ENCODE measurements at regions not wholly inside any gene's neighbourhood (a gene's known extent, or its start where the extent isn't known, plus 50 kb on each side); places are given as distances from the start of the nearest gene placed in this dataset.

DNA sequence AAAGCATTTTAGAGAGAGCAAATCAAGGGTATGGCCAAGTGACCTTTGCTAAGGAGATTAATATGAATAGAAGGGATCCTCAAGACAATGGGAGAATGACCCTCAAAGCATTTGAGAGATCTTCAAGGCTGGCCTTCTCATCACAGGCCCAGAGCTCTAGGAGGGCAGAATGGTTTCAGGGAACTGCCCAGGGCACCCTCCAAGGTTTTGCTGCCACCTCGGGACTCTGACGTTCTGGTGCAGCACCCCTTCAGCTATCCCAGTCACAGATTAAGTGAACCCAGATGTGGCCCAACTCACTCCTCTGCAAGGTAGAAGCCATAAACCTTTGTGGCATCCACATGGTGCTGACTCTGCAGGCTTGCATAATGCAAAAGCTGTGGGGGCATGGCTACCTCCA is 209.3 kb downstream of the TLE3 start:
- Histone ChIP-seq H3K36me3 (ENCODE audit: control insufficient read depth, insufficient read depth, low read length) (no peaks in the 10 kb centered on the region), H3K4me1 (ENCODE audit: control insufficient read depth, insufficient read depth, low read length) (peaks cover 5% of the 10 kb centered on the region), H3K27me3 (ENCODE audit: control insufficient read depth, insufficient read depth, low read length) (peaks cover 32% of the 10 kb centered on the region), H3K27ac (ENCODE audit: low read length) (no peak overlapping the region), H3K4me3 (ENCODE audit: low read length) (no peak overlapping the region), H3K9me3 (replicated peaks; ENCODE audit: control insufficient read depth, low read depth, low read length) (no peaks in the 10 kb centered on the region)
- WGBS (ENCODE audit: insufficient coverage) = 38% methylated on average over 2 of the region's 2 CpGs
- DNase-seq = no peak

DNA sequence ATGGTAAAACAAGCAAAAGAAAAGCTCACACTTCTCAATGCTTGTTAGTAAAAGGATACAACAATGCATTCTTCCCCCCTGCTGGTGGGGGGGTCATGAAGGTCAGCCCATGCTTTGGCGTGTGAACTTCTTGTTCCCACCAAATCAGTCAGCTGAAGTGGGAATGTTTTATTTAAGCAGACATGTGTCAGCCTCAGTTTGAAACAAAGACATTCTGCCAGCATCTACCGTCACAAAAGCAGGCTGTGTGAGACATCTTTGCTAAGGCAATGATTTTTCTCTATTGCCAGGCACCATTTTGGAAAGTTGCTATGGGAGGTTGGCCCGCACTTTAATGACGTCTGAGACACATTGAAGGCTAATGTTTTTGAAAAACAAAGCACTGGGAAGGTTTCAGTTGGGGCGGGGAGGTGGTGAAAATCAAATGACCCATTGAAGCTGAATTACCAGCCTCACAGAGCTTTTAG is 206.6 kb downstream of the TLE3 start:
- peaks cover 20% of the 10 kb centered on the region for H3K27me3 ChIP-seq (ENCODE audit: control insufficient read depth, insufficient read depth, low read length)
- no peak overlapping the region for H3K4me3 ChIP-seq (ENCODE audit: low read length)
- no peak overlapping the region for H3K27ac ChIP-seq (ENCODE audit: low read length)
- H3K4me1 ChIP-seq (ENCODE audit: control insufficient read depth, insufficient read depth, low read length) = peaks cover 16% of the 10 kb centered on the region
- DNase-seq = no peak
- no peaks in the 10 kb centered on the region for H3K36me3 ChIP-seq (ENCODE audit: control insufficient read depth, insufficient read depth, low read length)
- no peaks in the 10 kb centered on the region for H3K9me3 ChIP-seq (replicated peaks; ENCODE audit: control insufficient read depth, low read depth, low read length)
- 79% methylated on average over 4 of the region's 5 CpGs for WGBS (ENCODE audit: insufficient coverage)

DNA sequence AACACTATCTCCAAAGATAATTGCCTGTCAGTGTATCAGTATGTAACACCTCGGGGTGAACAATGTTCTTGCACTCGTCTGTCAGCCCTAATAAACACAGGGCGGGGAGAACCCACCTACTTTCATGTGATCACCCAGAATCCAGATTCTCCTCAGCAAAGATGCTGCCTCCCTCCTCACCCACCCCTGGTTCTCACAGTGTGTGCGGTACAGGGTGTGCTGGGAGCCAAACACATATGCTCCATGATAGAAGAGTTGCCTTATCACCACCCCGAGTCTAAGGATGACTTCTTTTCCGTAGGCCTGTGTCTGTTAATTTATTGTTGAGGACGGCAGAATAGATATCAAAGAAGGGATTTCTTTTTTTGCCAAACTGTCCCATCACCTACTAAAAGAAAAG is 206.1 kb downstream of the TLE3 start:
- no peak for DNase-seq
- Histone ChIP-seq H3K27me3 (ENCODE audit: control insufficient read depth, insufficient read depth, low read length) (peaks cover 14% of the 10 kb centered on the region), H3K4me3 (ENCODE audit: low read length) (no peak overlapping the region), H3K9me3 (replicated peaks; ENCODE audit: control insufficient read depth, low read depth, low read length) (no peaks in the 10 kb centered on the region), H3K27ac (ENCODE audit: low read length) (no peak overlapping the region), H3K36me3 (ENCODE audit: control insufficient read depth, insufficient read depth, low read length) (no peaks in the 10 kb centered on the region), H3K4me1 (ENCODE audit: control insufficient read depth, insufficient read depth, low read length) (peaks cover 14% of the 10 kb centered on the region)
- no CpG with 5 or more reads among the region's 7 CpGs for WGBS (ENCODE audit: insufficient coverage)

DNA sequence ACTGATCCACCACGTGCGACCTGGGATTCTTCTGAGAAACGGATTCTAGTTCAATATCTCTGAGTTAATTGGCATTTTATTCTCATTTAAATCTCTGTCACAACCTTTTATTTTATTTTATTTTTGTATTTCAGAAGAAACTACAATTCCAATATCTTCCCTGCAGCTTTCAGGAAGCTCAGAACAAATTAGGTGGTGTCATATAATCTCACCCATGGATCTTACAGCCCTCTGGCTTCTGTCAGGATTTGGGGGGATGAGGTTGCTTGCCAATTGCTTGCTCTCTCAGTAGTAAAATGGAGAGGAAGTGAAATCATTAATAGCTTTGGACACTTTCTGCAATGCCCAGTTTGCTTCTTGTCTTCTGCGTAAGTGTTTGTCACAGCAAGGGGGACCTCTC is 205.4 kb downstream of the TLE3 start:
- no CpG with 5 or more reads among the region's 4 CpGs for WGBS (ENCODE audit: insufficient coverage)
- H3K4me3 ChIP-seq (ENCODE audit: low read length) = no peak overlapping the region
- peaks cover 11% of the 10 kb centered on the region for H3K27me3 ChIP-seq (ENCODE audit: control insufficient read depth, insufficient read depth, low read length)
- peaks cover 14% of the 10 kb centered on the region for H3K4me1 ChIP-seq (ENCODE audit: control insufficient read depth, insufficient read depth, low read length)
- H3K9me3 ChIP-seq (replicated peaks; ENCODE audit: control insufficient read depth, low read depth, low read length) = no peaks in the 10 kb centered on the region
- H3K36me3 ChIP-seq (ENCODE audit: control insufficient read depth, insufficient read depth, low read length) = no peaks in the 10 kb centered on the region
- no peak for DNase-seq
- no peak overlapping the region for H3K27ac ChIP-seq (ENCODE audit: low read length)

DNA sequence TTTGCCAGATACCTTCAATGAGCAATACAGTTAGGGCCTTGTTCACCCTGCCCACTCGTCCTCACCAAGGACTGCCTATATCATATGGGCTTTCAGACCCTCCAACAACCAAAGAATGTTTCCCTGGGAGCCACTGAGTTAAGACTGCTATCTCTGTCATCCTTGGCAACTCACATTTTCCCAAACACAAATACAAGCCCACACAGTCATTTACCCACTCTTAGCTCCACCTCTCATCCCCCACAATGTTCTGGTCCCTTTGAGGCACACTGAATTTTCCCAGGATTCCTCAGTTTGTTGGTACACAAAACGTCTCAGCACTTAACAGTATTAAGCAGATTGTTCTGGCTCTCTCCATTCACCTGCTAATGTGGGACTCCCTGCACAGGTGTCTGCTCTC is 204.6 kb downstream of the TLE3 start:
- 53% methylated on average over 2 of the region's 2 CpGs for WGBS (ENCODE audit: insufficient coverage)
- Histone ChIP-seq H3K27me3 (ENCODE audit: control insufficient read depth, insufficient read depth, low read length) (peaks cover 7% of the 10 kb centered on the region), H3K9me3 (replicated peaks; ENCODE audit: control insufficient read depth, low read depth, low read length) (no peaks in the 10 kb centered on the region), H3K4me3 (ENCODE audit: low read length) (no peak overlapping the region), H3K4me1 (ENCODE audit: control insufficient read depth, insufficient read depth, low read length) (peaks cover 14% of the 10 kb centered on the region), H3K36me3 (ENCODE audit: control insufficient read depth, insufficient read depth, low read length) (no peaks in the 10 kb centered on the region), H3K27ac (ENCODE audit: low read length) (no peak overlapping the region)
- no peak for DNase-seq

DNA sequence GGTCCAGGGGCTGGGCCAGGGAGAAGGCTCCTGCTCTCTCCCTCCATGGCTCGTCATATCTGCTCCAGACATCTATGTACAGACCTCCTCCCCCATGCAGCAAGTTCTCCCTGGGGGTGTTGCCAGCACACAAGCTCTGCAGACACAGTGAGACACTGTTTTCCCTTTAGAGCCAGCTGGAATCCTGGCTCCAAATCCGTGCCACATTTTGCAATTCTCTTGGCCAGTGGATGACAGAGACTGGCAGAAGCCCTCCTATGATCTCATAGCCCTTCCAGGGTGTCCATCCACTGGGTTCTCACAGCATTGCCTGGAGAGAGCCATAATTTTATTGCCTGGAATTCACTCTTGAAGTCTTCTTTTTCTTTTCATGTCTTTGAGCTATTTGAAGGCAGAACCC is 203.9 kb downstream of the TLE3 start:
- WGBS (ENCODE audit: insufficient coverage) = 33% methylated on average over 1 of the region's 2 CpGs
- DNase-seq = peak; percentile 84
- no peaks in the 10 kb centered on the region for H3K9me3 ChIP-seq (replicated peaks; ENCODE audit: control insufficient read depth, low read depth, low read length)
- H3K27ac ChIP-seq (ENCODE audit: low read length) = no peak overlapping the region
- H3K4me1 ChIP-seq (ENCODE audit: control insufficient read depth, insufficient read depth, low read length) = peaks cover 14% of the 10 kb centered on the region
- H3K27me3 ChIP-seq (ENCODE audit: control insufficient read depth, insufficient read depth, low read length) = peaks cover 2% of the 10 kb centered on the region
- no peak overlapping the region for H3K4me3 ChIP-seq (ENCODE audit: low read length)
- H3K36me3 ChIP-seq (ENCODE audit: control insufficient read depth, insufficient read depth, low read length) = no peaks in the 10 kb centered on the region

DNA sequence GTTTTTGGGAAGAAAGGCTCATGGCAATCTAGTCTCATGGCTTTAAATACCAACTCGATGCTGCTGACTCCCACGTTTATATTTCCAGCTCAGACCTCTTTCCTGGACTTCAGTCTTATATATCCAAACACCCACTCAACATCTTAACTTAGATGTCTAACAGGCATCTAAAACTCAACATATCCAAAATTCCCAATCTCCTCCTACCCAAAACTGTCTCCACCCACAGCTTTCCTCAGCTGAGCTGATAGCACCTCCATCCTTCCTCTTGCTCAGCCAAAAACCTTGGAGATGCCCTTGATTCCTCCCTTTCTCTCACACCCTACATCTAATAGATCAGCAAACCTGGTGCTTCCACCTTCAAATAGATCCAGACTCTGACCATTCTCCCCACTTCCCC is 202.5 kb downstream of the TLE3 start:
- Histone ChIP-seq H3K4me3 (ENCODE audit: low read length) (no peak overlapping the region), H3K4me1 (ENCODE audit: control insufficient read depth, insufficient read depth, low read length) (peaks cover 14% of the 10 kb centered on the region), H3K9me3 (replicated peaks; ENCODE audit: control insufficient read depth, low read depth, low read length) (no peaks in the 10 kb centered on the region), H3K36me3 (ENCODE audit: control insufficient read depth, insufficient read depth, low read length) (no peaks in the 10 kb centered on the region), H3K27me3 (ENCODE audit: control insufficient read depth, insufficient read depth, low read length) (peaks cover 2% of the 10 kb centered on the region), H3K27ac (ENCODE audit: low read length) (no peak overlapping the region)
- 60% methylated on average over 2 of the region's 2 CpGs for WGBS (ENCODE audit: insufficient coverage)
- no peak for DNase-seq

DNA sequence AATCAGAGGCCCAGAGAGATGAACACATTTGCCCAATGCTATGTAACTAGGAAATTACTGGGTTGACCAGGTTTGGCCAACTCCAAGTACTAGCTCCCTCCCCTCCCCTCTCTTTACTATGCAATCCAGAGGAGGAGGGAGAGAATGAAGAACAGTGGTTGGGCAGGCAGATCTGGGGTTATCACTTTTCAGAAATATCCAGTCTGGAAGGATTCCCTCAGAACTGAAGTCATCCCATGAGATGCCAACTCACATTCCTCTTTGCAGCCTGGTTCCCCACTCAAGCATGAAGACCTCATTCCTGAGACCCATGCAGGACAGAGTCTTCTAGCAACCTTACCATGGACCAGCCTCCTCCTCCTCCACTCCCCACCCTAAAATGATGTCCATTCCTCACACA is 201.1 kb downstream of the TLE3 start:
- no peak for DNase-seq
- H3K4me1 ChIP-seq (ENCODE audit: control insufficient read depth, insufficient read depth, low read length) = peaks cover 14% of the 10 kb centered on the region
- no peak overlapping the region for H3K27ac ChIP-seq (ENCODE audit: low read length)
- no peaks in the 10 kb centered on the region for H3K36me3 ChIP-seq (ENCODE audit: control insufficient read depth, insufficient read depth, low read length)
- no peak overlapping the region for H3K4me3 ChIP-seq (ENCODE audit: low read length)
- H3K9me3 ChIP-seq (replicated peaks; ENCODE audit: control insufficient read depth, low read depth, low read length) = no peaks in the 10 kb centered on the region
- peaks cover 2% of the 10 kb centered on the region for H3K27me3 ChIP-seq (ENCODE audit: control insufficient read depth, insufficient read depth, low read length)

DNA sequence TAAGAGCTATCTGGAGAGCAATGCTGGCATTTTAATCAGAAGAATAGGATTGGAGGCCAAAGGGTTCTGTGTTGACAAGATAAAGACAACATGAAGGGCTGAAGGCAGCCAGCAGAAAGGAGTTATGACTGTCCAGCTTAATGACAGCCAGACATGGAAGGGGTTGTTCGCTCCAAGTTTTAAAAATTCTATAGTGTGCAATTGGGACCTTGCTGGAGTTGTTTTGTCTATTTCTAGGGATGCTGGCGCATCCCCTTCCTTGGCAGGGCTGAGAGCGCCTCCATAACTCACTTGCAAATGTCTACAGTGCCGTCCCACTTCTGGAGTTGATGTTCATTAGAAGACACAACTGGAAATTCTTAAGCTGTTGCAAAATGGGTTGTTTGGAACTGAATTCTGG is 200.7 kb downstream of the TLE3 start:
- 70% methylated on average over 1 of the region's 4 CpGs for WGBS (ENCODE audit: insufficient coverage)
- peaks cover 2% of the 10 kb centered on the region for H3K27me3 ChIP-seq (ENCODE audit: control insufficient read depth, insufficient read depth, low read length)
- H3K36me3 ChIP-seq (ENCODE audit: control insufficient read depth, insufficient read depth, low read length) = no peaks in the 10 kb centered on the region
- no peak overlapping the region for H3K27ac ChIP-seq (ENCODE audit: low read length)
- no peak overlapping the region for H3K4me3 ChIP-seq (ENCODE audit: low read length)
- peak; percentile 85 for DNase-seq
- no peaks in the 10 kb centered on the region for H3K9me3 ChIP-seq (replicated peaks; ENCODE audit: control insufficient read depth, low read depth, low read length)
- peaks cover 14% of the 10 kb centered on the region for H3K4me1 ChIP-seq (ENCODE audit: control insufficient read depth, insufficient read depth, low read length)

DNA sequence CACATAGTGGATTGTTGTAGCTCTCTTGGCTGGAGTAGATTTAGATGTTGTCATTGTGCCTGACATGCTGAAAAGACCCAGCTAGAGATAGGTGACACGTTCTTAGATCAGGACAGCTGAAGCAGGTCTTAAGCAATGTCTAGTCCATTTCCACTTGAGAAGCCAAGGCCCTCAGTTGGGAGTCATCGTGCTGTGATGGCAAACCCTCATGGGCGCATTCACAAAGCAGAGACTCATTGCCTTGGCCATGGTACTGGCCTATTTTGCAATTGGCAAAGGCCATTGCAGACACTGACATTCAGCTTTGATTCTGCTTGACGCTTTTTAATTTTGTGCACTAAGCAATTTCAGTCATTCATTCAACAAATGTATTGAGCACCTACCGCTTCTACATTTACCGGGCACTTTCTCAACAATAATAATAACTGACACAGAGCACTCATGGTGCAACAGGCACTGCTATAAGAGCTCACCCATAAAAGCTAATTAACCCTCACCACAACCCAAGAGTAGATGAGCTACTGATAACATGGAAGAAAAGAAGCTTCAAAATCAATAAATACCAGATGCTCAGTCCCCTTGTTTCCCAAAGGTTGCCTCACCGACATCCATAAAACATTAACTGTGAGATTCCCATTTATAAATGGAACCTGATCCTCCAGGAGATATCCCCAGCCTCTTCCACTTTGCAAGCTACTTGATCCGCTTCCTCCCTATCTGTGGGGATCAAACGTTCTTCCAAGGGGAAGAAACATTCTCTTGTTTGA is 200.1 kb downstream of the TLE3 start:
- H3K36me3 ChIP-seq (ENCODE audit: control insufficient read depth, insufficient read depth, low read length) = no peaks in the 10 kb centered on the region

DNA sequence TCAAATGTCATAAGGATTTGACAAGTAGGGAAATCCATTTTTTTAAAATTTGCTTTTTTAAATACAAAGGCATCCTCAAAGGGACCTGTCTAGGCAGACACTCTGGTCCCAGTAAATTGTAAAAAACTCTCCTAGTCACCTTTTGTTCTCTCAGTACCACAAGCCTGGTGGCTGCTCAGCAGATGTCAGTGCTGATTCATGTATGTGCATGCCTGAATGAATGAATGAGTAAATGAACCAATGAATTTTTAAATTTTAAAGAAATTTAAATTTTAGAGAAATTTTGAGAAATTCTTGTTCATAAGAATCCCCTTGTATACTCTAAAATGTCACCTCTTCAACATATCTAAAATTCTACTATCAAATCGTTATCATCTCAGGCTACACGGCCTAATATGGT is 199.5 kb downstream of the TLE3 start:
- no peak for DNase-seq

More for the DNA sequence above, 200.1 kb downstream of the TLE3 start:
- Histone ChIP-seq H3K27ac (ENCODE audit: low read length) (no peak overlapping the region), H3K27me3 (ENCODE audit: control insufficient read depth, insufficient read depth, low read length) (peaks cover 2% of the 10 kb centered on the region), H3K4me1 (ENCODE audit: control insufficient read depth, insufficient read depth, low read length) (peaks cover 14% of the 10 kb centered on the region), H3K4me3 (ENCODE audit: low read length) (no peak overlapping the region), H3K9me3 (replicated peaks; ENCODE audit: control insufficient read depth, low read depth, low read length) (no peaks in the 10 kb centered on the region)
- no peak for DNase-seq
- 79% methylated on average over 6 of the region's 9 CpGs for WGBS (ENCODE audit: insufficient coverage)

More for the DNA sequence above, 199.5 kb downstream of the TLE3 start:
- Histone ChIP-seq H3K4me1 (ENCODE audit: control insufficient read depth, insufficient read depth, low read length) (peaks cover 13% of the 10 kb centered on the region), H3K9me3 (replicated peaks; ENCODE audit: control insufficient read depth, low read depth, low read length) (no peaks in the 10 kb centered on the region), H3K27ac (ENCODE audit: low read length) (no peak overlapping the region), H3K27me3 (ENCODE audit: control insufficient read depth, insufficient read depth, low read length) (peaks cover 2% of the 10 kb centered on the region), H3K36me3 (ENCODE audit: control insufficient read depth, insufficient read depth, low read length) (no peaks in the 10 kb centered on the region), H3K4me3 (ENCODE audit: low read length) (no peak overlapping the region)
- WGBS (ENCODE audit: insufficient coverage) = no CpG with 5 or more reads among the region's 2 CpGs
